GM10248 (cell line): ENCODE measurements at regions not wholly inside any gene's neighbourhood (a gene's known extent, or its start where the extent isn't known, plus 50 kb on each side); places are given as distances from the start of the nearest gene placed in this dataset.
"Not testable (repeated sequence)": the region's sequence is repeated elsewhere in the genome, so short reads cannot be mapped to it uniquely, and the experiment has no call there.

Experiments
- CTCF ChIA-PET: fragments of 300-600 bp; sonication (Branson Sonifier 250); formaldehyde crosslinking; extraction: SDS; loops from one replicate; lab custom pipeline; 2021; ENCODE audit warnings: antibody characterized with exemption; lab: Yijun Ruan, JAX
- POLR2A ChIA-PET: fragments of 350-650 bp; sonication (Branson Sonifier 250); formaldehyde crosslinking; extraction: SDS; loops from one replicate; lab custom pipeline; 2020; ENCODE audit warnings: antibody characterized with exemption; lab: Yijun Ruan, JAX
- DNase-seq: peaks from one replicate; pipeline ENCODE4 v3.0.0; 2012; ENCODE audit errors: extremely low spot score
- TF ChIP-seq, protein P1 (sequence below): IDR thresholded peaks from 2 replicates; pipeline ENCODE4 v1.5.1; 2012; ENCODE audit warnings: mild to moderate bottlenecking, low read depth; ENCODE audit errors: extremely low read depth, missing control alignments, control extremely low read depth

DNA sequence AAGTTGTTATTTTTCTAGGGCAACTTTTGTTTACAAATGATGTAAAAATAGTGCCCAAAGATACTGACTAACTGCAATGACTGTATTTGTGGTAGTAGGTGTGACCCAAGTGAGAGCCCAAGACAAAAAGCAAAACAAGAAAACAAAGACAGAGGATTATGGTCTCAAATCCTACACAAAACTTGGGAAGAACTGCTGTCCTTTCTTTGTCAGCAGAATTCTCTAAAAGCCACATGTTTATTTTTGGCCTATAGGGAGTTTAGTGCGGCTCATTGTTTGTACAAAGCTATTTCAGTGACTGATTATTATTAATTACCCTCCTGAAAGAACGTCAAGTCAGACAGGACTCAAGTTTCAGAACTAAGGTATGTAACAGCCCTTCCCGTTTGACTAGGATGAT, 509.2 kb upstream of the SLC35B3 start:
- TF ChIP-seq, protein P1, sequence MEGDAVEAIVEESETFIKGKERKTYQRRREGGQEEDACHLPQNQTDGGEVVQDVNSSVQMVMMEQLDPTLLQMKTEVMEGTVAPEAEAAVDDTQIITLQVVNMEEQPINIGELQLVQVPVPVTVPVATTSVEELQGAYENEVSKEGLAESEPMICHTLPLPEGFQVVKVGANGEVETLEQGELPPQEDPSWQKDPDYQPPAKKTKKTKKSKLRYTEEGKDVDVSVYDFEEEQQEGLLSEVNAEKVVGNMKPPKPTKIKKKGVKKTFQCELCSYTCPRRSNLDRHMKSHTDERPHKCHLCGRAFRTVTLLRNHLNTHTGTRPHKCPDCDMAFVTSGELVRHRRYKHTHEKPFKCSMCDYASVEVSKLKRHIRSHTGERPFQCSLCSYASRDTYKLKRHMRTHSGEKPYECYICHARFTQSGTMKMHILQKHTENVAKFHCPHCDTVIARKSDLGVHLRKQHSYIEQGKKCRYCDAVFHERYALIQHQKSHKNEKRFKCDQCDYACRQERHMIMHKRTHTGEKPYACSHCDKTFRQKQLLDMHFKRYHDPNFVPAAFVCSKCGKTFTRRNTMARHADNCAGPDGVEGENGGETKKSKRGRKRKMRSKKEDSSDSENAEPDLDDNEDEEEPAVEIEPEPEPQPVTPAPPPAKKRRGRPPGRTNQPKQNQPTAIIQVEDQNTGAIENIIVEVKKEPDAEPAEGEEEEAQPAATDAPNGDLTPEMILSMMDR: no peak
- POLR2A ChIA-PET: no interaction called here
- DNase-seq: no peak
- CTCF ChIA-PET: no interaction called here

DNA sequence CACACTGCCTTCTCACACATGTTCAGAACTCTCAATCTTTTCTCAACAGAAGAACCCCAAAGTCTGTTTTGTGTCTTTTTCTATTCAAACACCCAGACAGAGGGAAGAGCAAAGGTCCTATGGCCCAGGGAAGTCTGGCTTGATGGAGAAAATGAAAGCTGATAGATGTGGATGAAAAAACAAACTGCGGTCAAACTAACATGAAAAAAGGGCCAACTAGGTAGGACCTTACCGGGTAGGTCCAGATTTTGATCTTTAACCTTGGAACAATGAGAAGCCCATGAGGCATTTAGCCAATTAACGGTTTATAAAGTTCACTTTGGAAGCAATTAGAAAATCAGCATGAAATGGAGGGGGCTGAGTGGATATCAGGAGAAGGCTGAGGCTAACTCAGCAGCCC, 507.7 kb upstream of the SLC35B3 start:
- no peak for DNase-seq
- ChIA-PET POLR2A (no interaction called here), CTCF (interaction anchor here (1.5 kb wide), 1 partner anchor 9 kb away, joined by 3 read pairs; no protein-coding TSS in a partner anchor)
- TF ChIP-seq, protein P1: no peak

DNA sequence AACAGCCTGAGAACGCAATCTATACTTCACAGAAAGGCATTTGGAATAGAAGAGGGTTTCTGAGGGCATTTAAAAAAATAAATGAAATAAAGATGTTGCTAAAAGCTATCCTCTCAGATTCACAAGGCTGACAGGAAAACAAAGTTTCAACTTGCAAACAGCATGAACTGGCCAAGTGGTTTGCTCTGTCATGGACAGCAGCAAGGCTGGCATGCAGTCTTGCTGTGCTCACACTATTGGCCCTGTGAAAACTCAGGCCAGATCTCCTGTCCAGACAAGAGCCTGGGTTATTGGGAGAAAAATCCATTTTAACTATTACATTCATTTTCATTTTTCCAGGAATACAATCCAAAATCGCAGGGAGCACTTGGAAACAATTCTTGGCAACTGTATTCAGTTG, 506.2 kb upstream of the SLC35B3 start:
- TF ChIP-seq, protein P1: no peak
- CTCF ChIA-PET: interaction anchor here (1.2 to 1.4 kb wide), 2 partner anchors 11 to 1537 kb away, joined by 3 to 6 read pairs; no protein-coding TSS in a partner anchor

DNA sequence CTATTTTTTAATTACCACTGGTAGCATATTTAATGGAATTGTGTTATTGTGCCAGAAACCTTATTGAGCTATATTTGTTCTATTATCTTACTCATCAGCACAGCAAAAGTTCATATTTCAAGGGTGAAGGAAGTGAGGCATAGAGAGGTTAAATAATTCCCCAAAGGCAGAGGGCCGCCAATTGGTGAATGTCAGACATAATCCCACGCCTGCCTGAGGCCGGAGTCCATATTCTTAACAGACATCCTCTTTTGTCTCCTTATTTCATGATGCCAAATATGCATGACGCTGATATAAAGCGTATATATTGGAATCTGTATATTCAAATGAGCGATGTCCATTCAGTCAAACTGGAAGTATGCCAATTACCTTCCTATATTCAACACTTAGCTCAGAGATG, 505.0 kb upstream of the SLC35B3 start:
- no peak for DNase-seq
- CTCF ChIA-PET: interaction anchor here (1.5 kb wide), 1 partner anchor 10 kb away, joined by 3 read pairs; no protein-coding TSS in a partner anchor
- POLR2A ChIA-PET: no interaction called here
- TF ChIP-seq, protein P1: no peak

More for the DNA sequence above, 506.2 kb upstream of the SLC35B3 start:
- POLR2A ChIA-PET: no interaction called here
- no peak for DNase-seq

DNA sequence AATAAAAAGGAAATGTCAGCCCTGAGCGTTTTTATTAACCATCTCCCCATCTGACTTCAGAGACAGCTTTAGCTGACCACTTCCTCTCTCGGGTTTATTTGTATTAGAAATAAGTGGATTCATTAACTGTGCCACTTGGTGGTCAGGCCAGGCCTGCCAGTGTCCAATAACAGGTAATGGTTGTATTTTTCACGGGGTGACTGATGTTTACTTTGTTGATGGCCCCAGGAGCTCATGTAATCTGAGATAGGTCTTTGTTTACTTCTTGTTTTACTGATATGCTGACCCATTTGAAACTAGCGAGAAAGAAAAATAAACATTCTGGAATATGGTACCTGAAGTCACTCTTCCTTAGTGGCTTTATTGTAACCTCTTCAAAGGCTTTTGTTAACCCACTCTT, 504.3 kb upstream of the SLC35B3 start:
- POLR2A ChIA-PET: no interaction called here
- DNase-seq: no peak
- TF ChIP-seq, protein P1: no peak
- CTCF ChIA-PET: interaction anchor here (1.5 kb wide), 1 partner anchor 9 kb away, joined by 3 read pairs; no protein-coding TSS in a partner anchor

DNA sequence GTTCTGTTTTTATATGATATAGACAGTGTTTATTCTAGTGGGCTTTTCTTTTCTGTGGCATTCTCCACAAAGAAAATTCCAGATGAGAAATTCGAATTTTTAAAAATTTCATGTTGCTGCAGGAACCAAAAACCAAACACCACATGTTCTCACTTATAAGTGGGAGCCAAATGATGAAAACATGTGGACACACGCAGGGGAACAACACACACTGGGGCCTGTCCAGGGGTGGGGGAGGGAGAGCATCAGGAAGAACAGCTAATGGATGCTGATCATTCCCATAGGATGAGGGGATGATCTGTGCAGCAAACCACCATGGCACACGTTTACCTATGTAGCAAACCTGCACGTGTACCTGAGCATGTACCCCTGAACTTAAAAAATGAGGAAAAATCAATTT, 499.0 kb upstream of the SLC35B3 start:
- ChIA-PET CTCF (interaction anchor here (1.3 kb wide), 2 partner anchors 8 to 9 kb away, joined by 3 read pairs; no protein-coding TSS in a partner anchor), POLR2A (no interaction called here)
- TF ChIP-seq, protein P1: no peak
- DNase-seq: no peak

DNA sequence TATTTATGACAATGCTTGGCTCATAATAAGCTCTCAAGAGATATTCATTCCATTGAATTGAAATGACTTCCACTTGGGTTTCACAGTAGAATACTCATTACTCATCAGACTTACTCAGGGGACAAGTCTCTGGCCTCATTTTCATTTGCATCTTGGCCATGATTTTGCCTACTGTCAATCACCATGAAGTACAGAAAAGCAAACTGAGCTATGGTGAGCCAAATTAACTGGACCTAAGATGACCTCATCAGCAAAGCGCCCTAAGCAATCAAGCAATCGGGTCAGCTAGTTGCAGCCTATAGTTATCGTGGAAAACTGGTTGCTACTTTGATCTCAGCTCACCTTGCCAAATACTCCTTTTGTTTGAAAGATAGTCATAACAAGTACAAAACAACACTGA, 494.7 kb upstream of the SLC35B3 start:
- ChIA-PET POLR2A (no interaction called here), CTCF (interaction anchor here (1.2 to 2.0 kb wide), 3 partner anchors 10 to 17 kb away, joined by 3 to 6 read pairs (median 3); no protein-coding TSS in a partner anchor)
- no peak for DNase-seq
- TF ChIP-seq, protein P1: no peak

DNA sequence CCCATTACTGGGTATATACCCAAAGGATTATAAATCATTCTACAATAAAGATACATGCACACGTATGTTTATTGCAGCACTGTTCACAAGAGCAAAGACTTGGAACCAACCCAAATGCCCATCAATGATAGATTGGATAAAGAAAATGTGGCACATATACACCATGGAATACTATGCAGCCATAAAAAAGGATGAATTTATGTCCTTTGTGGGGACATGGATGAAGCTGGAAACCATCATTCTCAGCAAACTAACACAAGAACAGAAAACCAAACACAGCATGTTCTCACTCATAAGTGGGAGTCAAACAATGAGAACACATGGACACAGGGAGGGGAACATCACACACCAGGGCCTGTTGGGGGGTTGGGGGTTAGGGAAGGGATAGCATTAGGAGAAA, 484.9 kb upstream of the SLC35B3 start:
- CTCF ChIA-PET, DNase-seq, POLR2A ChIA-PET: not testable (repeated sequence)
